Neuron (in vitro differentiated cells): ENCODE measurements at regions not wholly inside any gene's neighbourhood (a gene's known extent, or its start where the extent isn't known, plus 50 kb on each side); places are given as distances from the start of the nearest gene placed in this dataset.

Source experiments
- H2AFZ ChIP-seq: one replicate; pipeline ENCODE4 v1.6.1; 2013; ENCODE audit warnings: low read depth, mild to moderate bottlenecking, inconsistent platforms, low read length, moderate library complexity
- H3K27me3 ChIP-seq: one replicate; pipeline ENCODE4 v1.6.1; 2013; ENCODE audit warnings: low read length; ENCODE audit not compliant: insufficient read depth
- H3K36me3 ChIP-seq: one replicate; pipeline ENCODE4 v1.6.1; 2013; ENCODE audit warnings: low read length; ENCODE audit not compliant: insufficient read depth
- H3K4me1 ChIP-seq: one replicate; pipeline ENCODE4 v1.6.1; 2013; ENCODE audit warnings: low read length; ENCODE audit not compliant: insufficient read depth
- H3K4me3 ChIP-seq: 2 replicates; pipeline ENCODE4 v1.5.1; 2013; ENCODE audit warnings: mild to moderate bottlenecking, low read length, moderate library complexity
- H3K9me3 ChIP-seq: one replicate; pipeline ENCODE4 v1.6.1; 2013; ENCODE audit warnings: low read length

GRCh38 chrX:38878641-38879340 is 77.5 kb downstream of the MID1IP1 start:
- no peaks in the 10 kb centered on the region for H3K27me3 ChIP-seq
- no peaks in the 10 kb centered on the region for H3K4me1 ChIP-seq
- H2AFZ ChIP-seq = no peak overlapping the region
- no peaks in the 10 kb centered on the region for H3K9me3 ChIP-seq
- no peak overlapping the region for H3K4me3 ChIP-seq
- no peaks in the 10 kb centered on the region for H3K36me3 ChIP-seq

- no peaks in the 10 kb centered on the region for H3K4me1 ChIP-seq
- no peaks in the 10 kb centered on the region for H3K36me3 ChIP-seq
- H3K9me3 ChIP-seq = no peaks in the 10 kb centered on the region
- no peak overlapping the region for H3K4me3 ChIP-seq
- H3K27me3 ChIP-seq = no peaks in the 10 kb centered on the region
- no peak overlapping the region for H2AFZ ChIP-seq
Measured at GRCh38 chrX:38879631-38880220, 78.5 kb downstream of the MID1IP1 start.

- H3K27me3 ChIP-seq = no peaks in the 10 kb centered on the region
- H3K9me3 ChIP-seq = no peaks in the 10 kb centered on the region
- no peaks in the 10 kb centered on the region for H3K36me3 ChIP-seq
- no peaks in the 10 kb centered on the region for H3K4me1 ChIP-seq
- no peak overlapping the region for H2AFZ ChIP-seq
- no peak overlapping the region for H3K4me3 ChIP-seq
Measured at GRCh38 chrX:38880296-38880854, 79.1 kb downstream of the MID1IP1 start.

- no peaks in the 10 kb centered on the region for H3K9me3 ChIP-seq
- no peaks in the 10 kb centered on the region for H3K36me3 ChIP-seq
- no peak overlapping the region for H3K4me3 ChIP-seq
- H2AFZ ChIP-seq = no peak overlapping the region
- H3K4me1 ChIP-seq = no peaks in the 10 kb centered on the region
- no peaks in the 10 kb centered on the region for H3K27me3 ChIP-seq
Measured at GRCh38 chrX:38881066-38881465, 79.8 kb downstream of the MID1IP1 start.

GRCh38 chrX:38881727-38882126 is 80.5 kb downstream of the MID1IP1 start:
- no peak overlapping the region for H3K4me3 ChIP-seq
- H2AFZ ChIP-seq = no peak overlapping the region
- H3K27me3 ChIP-seq = no peaks in the 10 kb centered on the region
- no peaks in the 10 kb centered on the region for H3K36me3 ChIP-seq
- H3K9me3 ChIP-seq = no peaks in the 10 kb centered on the region
- H3K4me1 ChIP-seq = no peaks in the 10 kb centered on the region

GRCh38 chrX:38882894-38883626 is 81.8 kb downstream of the MID1IP1 start:
- H3K9me3 ChIP-seq = no peaks in the 10 kb centered on the region
- H2AFZ ChIP-seq = no peak overlapping the region
- no peak overlapping the region for H3K4me3 ChIP-seq

GRCh38 chrX:38886112-38886511 is 84.9 kb downstream of the MID1IP1 start:
- no peak overlapping the region for H3K4me3 ChIP-seq
- H2AFZ ChIP-seq = no peak overlapping the region
- H3K4me1 ChIP-seq = no peaks in the 10 kb centered on the region
- no peaks in the 10 kb centered on the region for H3K36me3 ChIP-seq
- H3K27me3 ChIP-seq = no peaks in the 10 kb centered on the region
- no peaks in the 10 kb centered on the region for H3K9me3 ChIP-seq

More at GRCh38 chrX:38882894-38883626, 81.8 kb downstream of the MID1IP1 start:
- no peaks in the 10 kb centered on the region for H3K27me3 ChIP-seq
- no peaks in the 10 kb centered on the region for H3K36me3 ChIP-seq
- H3K4me1 ChIP-seq = no peaks in the 10 kb centered on the region

- H3K9me3 ChIP-seq = no peaks in the 10 kb centered on the region
- H3K27me3 ChIP-seq = no peaks in the 10 kb centered on the region
- no peaks in the 10 kb centered on the region for H3K4me1 ChIP-seq
- H2AFZ ChIP-seq = no peak overlapping the region
- H3K4me3 ChIP-seq = no peak overlapping the region
- no peaks in the 10 kb centered on the region for H3K36me3 ChIP-seq
Measured at GRCh38 chrX:38887222-38887621, 86.0 kb downstream of the MID1IP1 start.

- H3K4me3 ChIP-seq = no peak overlapping the region
- no peak overlapping the region for H2AFZ ChIP-seq
- H3K9me3 ChIP-seq = no peaks in the 10 kb centered on the region
Measured at GRCh38 chrX:38890326-38890725, 89.1 kb downstream of the MID1IP1 start.

GRCh38 chrX:38890963-38891362 is 89.7 kb downstream of the MID1IP1 start:
- H3K27me3 ChIP-seq = no peaks in the 10 kb centered on the region
- H3K9me3 ChIP-seq = no peaks in the 10 kb centered on the region
- H3K4me1 ChIP-seq = no peaks in the 10 kb centered on the region
- no peak overlapping the region for H2AFZ ChIP-seq
- H3K36me3 ChIP-seq = no peaks in the 10 kb centered on the region
- no peak overlapping the region for H3K4me3 ChIP-seq

More at GRCh38 chrX:38890326-38890725, 89.1 kb downstream of the MID1IP1 start:
- Histone ChIP-seq H3K27me3 (no peaks in the 10 kb centered on the region), H3K36me3 (no peaks in the 10 kb centered on the region), H3K4me1 (no peaks in the 10 kb centered on the region)

- H3K36me3 ChIP-seq = no peaks in the 10 kb centered on the region
- H3K4me1 ChIP-seq = no peaks in the 10 kb centered on the region
- H2AFZ ChIP-seq = no peak overlapping the region
- no peaks in the 10 kb centered on the region for H3K9me3 ChIP-seq
- no peaks in the 10 kb centered on the region for H3K27me3 ChIP-seq
- H3K4me3 ChIP-seq = no peak overlapping the region
Measured at GRCh38 chrX:38891641-38892413, 90.6 kb downstream of the MID1IP1 start.

GRCh38 chrX:38893441-38893840 is 92.2 kb downstream of the MID1IP1 start:
- Histone ChIP-seq H3K4me1 (no peaks in the 10 kb centered on the region), H3K27me3 (no peaks in the 10 kb centered on the region), H3K36me3 (no peaks in the 10 kb centered on the region), H2AFZ (no peak overlapping the region), H3K9me3 (no peaks in the 10 kb centered on the region), H3K4me3 (no peak overlapping the region)
